PC-9 (cell line): ENCODE measurements at regions not wholly inside any gene's neighbourhood (a gene's known extent, or its start where the extent isn't known, plus 50 kb on each side); places are given as distances from the start of the nearest gene placed in this dataset.

ENCODE experiments used
- CTCF ChIP-seq: fragments of 200-600 bp; sonication (generic); conservative IDR thresholded peaks from 2 replicates; pipeline ENCODE4 v1.6.1; 2017; ENCODE audit warnings: mixed run types, antibody characterized with exemption, mild to moderate bottlenecking, moderate library complexity
- EZH2 ChIP-seq: fragments of 200-600 bp; sonication (generic); IDR thresholded peaks from 2 replicates; pipeline ENCODE4 v1.8.0; 2017; ENCODE audit warnings: antibody characterized with exemption, low read depth

DNA sequence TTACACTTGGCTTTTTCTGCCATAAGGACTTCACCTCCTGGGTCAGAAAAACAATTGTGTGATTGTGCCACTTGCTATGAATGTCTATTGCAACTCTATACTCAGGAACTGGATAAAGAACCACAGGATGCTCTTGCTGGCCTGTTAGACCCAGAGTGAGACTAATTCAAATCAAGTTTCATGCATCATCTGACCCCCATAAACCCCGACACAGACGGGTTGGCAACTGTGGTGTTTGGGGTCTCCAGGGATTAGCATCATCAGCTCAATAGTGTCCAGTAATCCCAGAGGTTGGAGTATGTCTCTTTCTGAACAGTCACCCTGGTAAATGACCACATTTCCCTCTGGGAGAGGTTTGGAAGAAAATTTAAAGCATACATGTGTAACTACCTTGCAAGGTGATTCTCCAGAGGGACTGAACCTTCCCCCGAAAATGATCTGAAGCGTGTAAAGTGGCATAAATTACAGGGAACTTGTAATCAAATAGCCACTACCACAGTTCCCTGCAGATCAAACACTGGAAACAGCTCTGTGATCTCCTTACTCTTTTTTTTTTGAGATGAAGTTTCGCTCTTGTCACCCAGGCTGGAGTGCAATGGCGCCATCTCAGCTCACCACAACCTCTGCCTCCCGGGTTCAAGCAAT is 1097.6 kb downstream of the TBC1D22A start:
- no peak for TF ChIP-seq CTCF
- TF ChIP-seq EZH2: no peak
